SK-N-SH treated with all-trans-retinoic acid at 6 μM for 48 hours (cell line): ENCODE measurements at regions not wholly inside any gene's neighbourhood (a gene's known extent, or its start where the extent isn't known, plus 50 kb on each side); places are given as distances from the start of the nearest gene placed in this dataset.

Experiments
- ATAC-seq: fragments of 200-7000 bp; cut with Tn5 transposase; 3 replicates; pipeline ENCODE4 v1.9.1; 2020; ENCODE audit warnings: mild to moderate bottlenecking, moderate library complexity
- ARNTL ChIP-seq: fragments of 450-650 bp; formaldehyde crosslinking; IDR thresholded peaks from 2 replicates; pipeline ENCODE4 v1.5.0; 2020; ENCODE audit warnings: low read depth, mild to moderate bottlenecking, moderate library complexity, borderline replicate concordance
- BACH2 ChIP-seq: fragments of 250-450 bp; sonication (Bioruptor Pico); IDR thresholded peaks from 2 replicates; pipeline ENCODE4 v1.9.0; 2021; ENCODE audit warnings: mild to moderate bottlenecking, borderline replicate concordance
- CSDC2 ChIP-seq: fragments of 250-450 bp; sonication (Bioruptor Pico); IDR thresholded peaks from 2 replicates; pipeline ENCODE4 v1.5.0; 2020; ENCODE audit warnings: mild to moderate bottlenecking, moderate library complexity
- CSRNP3 ChIP-seq: fragments of 250-450 bp; sonication (Bioruptor Pico); IDR thresholded peaks from 2 replicates; pipeline ENCODE4 v1.5.1; 2021; ENCODE audit warnings: mild to moderate bottlenecking, moderate library complexity
- ESRRG ChIP-seq: fragments of 250-450 bp; sonication (Bioruptor Pico); IDR thresholded peaks from 2 replicates; pipeline ENCODE4 v1.6.1; 2021; ENCODE audit warnings: mild to moderate bottlenecking
- GLIS3 ChIP-seq: fragments of 250-450 bp; sonication (Bioruptor Pico); IDR thresholded peaks from 2 replicates; pipeline ENCODE4 v1.5.0; 2020; ENCODE audit warnings: mild to moderate bottlenecking, moderate library complexity
- ISL1 ChIP-seq: fragments of 250-450 bp; sonication (Bioruptor Pico); IDR thresholded peaks from 2 replicates; pipeline ENCODE4 v2.1.2; 2022; ENCODE audit warnings: mild to moderate bottlenecking, moderate library complexity
- OSR1 ChIP-seq: fragments of 250-450 bp; sonication (Bioruptor Pico); IDR thresholded peaks from 2 replicates; pipeline ENCODE4 v1.8.0; 2022; ENCODE audit warnings: moderate library complexity, mild to moderate bottlenecking, inconsistent platforms
- SNAI2 ChIP-seq: fragments of 250-450 bp; sonication (Bioruptor Pico); IDR thresholded peaks from 2 replicates; pipeline ENCODE4 v1.5.0; 2020; ENCODE audit warnings: mild to moderate bottlenecking, moderate library complexity
- TCF4 ChIP-seq: fragments of 250-450 bp; sonication (Bioruptor Pico); IDR thresholded peaks from 2 replicates; pipeline ENCODE4 v1.8.0; 2021; ENCODE audit warnings: mild to moderate bottlenecking, moderate library complexity, borderline replicate concordance
- TOX ChIP-seq: fragments of 250-450 bp; sonication (Bioruptor Pico); IDR thresholded peaks from 2 replicates; pipeline ENCODE4 v1.8.0; 2021; ENCODE audit warnings: mild to moderate bottlenecking, moderate library complexity, borderline replicate concordance
- TSHZ2 ChIP-seq: fragments of 250-450 bp; sonication (Bioruptor Pico); IDR thresholded peaks from 2 replicates; pipeline ENCODE4 v1.5.0; 2020; ENCODE audit warnings: mild to moderate bottlenecking, moderate library complexity
- ZC3H10 ChIP-seq: fragments of 250-450 bp; sonication (Bioruptor Pico); IDR thresholded peaks from 2 replicates; pipeline ENCODE4 v1.5.1; 2021; ENCODE audit warnings: mild to moderate bottlenecking, moderate library complexity
- ZFP3 ChIP-seq: fragments of 250-450 bp; sonication (Bioruptor Pico); IDR thresholded peaks from 2 replicates; pipeline ENCODE4 v1.5.0; 2020; ENCODE audit warnings: mild to moderate bottlenecking, moderate library complexity
- ZFP30 ChIP-seq: fragments of 450-650 bp; formaldehyde crosslinking; IDR thresholded peaks from 2 replicates; pipeline ENCODE4 v1.5.0; 2022; ENCODE audit warnings: mild to moderate bottlenecking, moderate library complexity
- ZNF565 ChIP-seq: fragments of 450-650 bp; formaldehyde crosslinking; conservative IDR thresholded peaks from 2 replicates; pipeline ENCODE4 v1.5.0; 2020; ENCODE audit warnings: low read depth, mild to moderate bottlenecking, moderate library complexity
- ZNF70 ChIP-seq: fragments of 450-650 bp; formaldehyde crosslinking; IDR thresholded peaks from 2 replicates; pipeline ENCODE4 v1.5.0; 2020; ENCODE audit warnings: mild to moderate bottlenecking, moderate library complexity
- ZNF8 ChIP-seq: fragments of 450-650 bp; formaldehyde crosslinking; IDR thresholded peaks from 2 replicates; pipeline ENCODE4 v1.5.0; 2020; ENCODE audit warnings: mild to moderate bottlenecking, moderate library complexity
- TF ChIP-seq, protein P1 (sequence below): fragments of 250-450 bp; sonication (Bioruptor Pico); IDR thresholded peaks from 2 replicates; pipeline ENCODE4 v1.8.0; 2020; ENCODE audit warnings: mild to moderate bottlenecking, moderate library complexity, borderline replicate concordance
- TF ChIP-seq, protein P2 (sequence below): fragments of 250-450 bp; sonication (Bioruptor Pico); IDR thresholded peaks from 2 replicates; pipeline ENCODE4 v1.5.1; 2020; ENCODE audit warnings: low read depth, mild to moderate bottlenecking, moderate library complexity
- TF ChIP-seq, protein P3 (sequence below): fragments of 250-450 bp; sonication (Bioruptor Pico); IDR thresholded peaks from 2 replicates; pipeline ENCODE4 v1.8.0; 2021; ENCODE audit warnings: low read depth, mild to moderate bottlenecking, moderate library complexity, borderline replicate concordance

DNA sequence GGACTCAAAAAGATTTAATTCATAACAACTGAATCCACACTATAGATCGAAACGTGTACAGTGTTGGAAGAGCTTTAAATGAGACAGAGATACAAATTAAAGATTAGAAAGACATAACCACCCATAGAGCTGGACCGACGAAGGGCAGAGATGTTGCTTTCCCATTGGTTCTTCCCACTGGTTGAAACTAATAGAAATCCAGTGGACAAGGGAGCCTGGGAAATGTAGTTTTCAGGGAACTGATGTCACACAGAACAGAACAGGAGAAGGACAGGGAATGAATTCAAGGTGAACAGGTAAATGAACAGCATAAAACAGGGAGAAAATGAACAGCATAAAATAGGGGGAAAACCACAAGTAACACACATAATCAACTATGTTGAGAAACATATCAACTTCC lies 328.7 kb downstream of the ZNF621 start:
- TF ChIP-seq ESRRG (CRISPR knock-in tag), result no peak
- TF ChIP-seq CSRNP3 (CRISPR knock-in tag), result no peak
- no peak for TF ChIP-seq ZFP30 (CRISPR knock-in tag)
- no peak for TF ChIP-seq TOX (CRISPR knock-in tag)
- TF ChIP-seq, protein P1, sequence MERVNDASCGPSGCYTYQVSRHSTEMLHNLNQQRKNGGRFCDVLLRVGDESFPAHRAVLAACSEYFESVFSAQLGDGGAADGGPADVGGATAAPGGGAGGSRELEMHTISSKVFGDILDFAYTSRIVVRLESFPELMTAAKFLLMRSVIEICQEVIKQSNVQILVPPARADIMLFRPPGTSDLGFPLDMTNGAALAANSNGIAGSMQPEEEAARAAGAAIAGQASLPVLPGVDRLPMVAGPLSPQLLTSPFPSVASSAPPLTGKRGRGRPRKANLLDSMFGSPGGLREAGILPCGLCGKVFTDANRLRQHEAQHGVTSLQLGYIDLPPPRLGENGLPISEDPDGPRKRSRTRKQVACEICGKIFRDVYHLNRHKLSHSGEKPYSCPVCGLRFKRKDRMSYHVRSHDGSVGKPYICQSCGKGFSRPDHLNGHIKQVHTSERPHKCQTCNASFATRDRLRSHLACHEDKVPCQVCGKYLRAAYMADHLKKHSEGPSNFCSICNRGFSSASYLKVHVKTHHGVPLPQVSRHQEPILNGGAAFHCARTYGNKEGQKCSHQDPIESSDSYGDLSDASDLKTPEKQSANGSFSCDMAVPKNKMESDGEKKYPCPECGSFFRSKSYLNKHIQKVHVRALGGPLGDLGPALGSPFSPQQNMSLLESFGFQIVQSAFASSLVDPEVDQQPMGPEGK (CRISPR knock-in tag), result no peak
- TF ChIP-seq ISL1 (CRISPR knock-in tag), result no peak
- no peak for TF ChIP-seq TSHZ2 (CRISPR knock-in tag)
- no peak for TF ChIP-seq ZNF8 (CRISPR knock-in tag)
- no peak for TF ChIP-seq CSDC2 (CRISPR knock-in tag)
- TF ChIP-seq ZNF565, result no peak
- no peak for TF ChIP-seq ARNTL (CRISPR knock-in tag)
- TF ChIP-seq, protein P2, sequence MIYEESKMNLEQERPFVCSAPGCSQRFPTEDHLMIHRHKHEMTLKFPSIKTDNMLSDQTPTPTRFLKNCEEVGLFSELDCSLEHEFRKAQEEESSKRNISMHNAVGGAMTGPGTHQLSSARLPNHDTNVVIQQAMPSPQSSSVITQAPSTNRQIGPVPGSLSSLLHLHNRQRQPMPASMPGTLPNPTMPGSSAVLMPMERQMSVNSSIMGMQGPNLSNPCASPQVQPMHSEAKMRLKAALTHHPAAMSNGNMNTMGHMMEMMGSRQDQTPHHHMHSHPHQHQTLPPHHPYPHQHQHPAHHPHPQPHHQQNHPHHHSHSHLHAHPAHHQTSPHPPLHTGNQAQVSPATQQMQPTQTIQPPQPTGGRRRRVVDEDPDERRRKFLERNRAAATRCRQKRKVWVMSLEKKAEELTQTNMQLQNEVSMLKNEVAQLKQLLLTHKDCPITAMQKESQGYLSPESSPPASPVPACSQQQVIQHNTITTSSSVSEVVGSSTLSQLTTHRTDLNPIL, result no peak
- TF ChIP-seq, protein P3, sequence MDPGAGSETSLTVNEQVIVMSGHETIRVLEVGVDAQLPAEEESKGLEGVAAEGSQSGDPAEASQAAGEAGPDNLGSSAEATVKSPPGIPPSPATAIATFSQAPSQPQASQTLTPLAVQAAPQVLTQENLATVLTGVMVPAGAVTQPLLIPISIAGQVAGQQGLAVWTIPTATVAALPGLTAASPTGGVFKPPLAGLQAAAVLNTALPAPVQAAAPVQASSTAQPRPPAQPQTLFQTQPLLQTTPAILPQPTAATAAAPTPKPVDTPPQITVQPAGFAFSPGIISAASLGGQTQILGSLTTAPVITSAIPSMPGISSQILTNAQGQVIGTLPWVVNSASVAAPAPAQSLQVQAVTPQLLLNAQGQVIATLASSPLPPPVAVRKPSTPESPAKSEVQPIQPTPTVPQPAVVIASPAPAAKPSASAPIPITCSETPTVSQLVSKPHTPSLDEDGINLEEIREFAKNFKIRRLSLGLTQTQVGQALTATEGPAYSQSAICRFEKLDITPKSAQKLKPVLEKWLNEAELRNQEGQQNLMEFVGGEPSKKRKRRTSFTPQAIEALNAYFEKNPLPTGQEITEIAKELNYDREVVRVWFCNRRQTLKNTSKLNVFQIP (CRISPR knock-in tag), result no peak
- TF ChIP-seq ZNF70 (CRISPR knock-in tag), result no peak
- no peak for TF ChIP-seq TCF4 (CRISPR knock-in tag)
- TF ChIP-seq OSR1 (CRISPR knock-in tag), result no peak
- no peak for TF ChIP-seq ZFP3 (CRISPR knock-in tag)
- TF ChIP-seq SNAI2 (CRISPR knock-in tag), result no peak
- TF ChIP-seq GLIS3 (CRISPR knock-in tag), result no peak
- TF ChIP-seq, all 23 proteins: peak for 0
- ATAC-seq, result no peak

- TF ChIP-seq ZC3H10 (CRISPR knock-in tag), result no peak
- TF ChIP-seq, all 23 proteins: peak for 0
- ATAC-seq, result no peak
These were observed 331.1 kb downstream of the ZNF621 start for GRCh38 chr3:40855871-40856270.

DNA sequence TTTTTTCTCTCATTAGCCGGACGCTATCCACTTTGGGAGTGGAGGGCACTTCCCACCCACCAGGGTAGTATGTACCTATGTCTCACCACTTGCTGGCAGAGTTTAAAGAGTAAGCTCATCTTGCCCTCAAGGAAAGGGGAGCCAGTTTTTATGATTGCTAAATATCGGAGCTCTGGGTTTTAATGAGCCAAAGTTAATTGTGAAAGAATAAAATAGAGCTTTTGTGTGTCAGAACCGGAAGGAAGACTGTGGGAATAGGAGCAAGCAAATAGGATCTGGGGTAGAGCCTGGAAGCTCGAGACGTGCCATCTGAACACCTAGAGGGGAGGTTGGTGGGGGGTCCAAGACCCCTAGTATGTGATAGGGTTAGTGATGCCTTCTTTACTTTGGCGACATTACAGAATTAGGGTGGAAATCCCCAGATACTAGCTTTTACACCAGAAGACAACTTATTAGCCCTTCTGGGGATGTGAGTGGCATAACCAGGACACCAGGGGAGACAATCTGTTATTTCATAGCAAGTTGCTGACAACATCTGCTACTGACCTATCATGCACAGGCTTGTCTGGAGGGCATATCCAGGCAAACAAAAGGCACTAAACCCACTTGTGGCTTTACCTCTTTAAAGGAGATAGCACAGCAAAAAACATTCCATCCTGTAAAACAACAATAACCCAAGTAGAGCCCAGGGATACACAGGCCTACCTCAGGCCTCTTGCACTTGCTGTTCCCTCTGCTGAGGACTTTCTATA lies 333.8 kb downstream of the ZNF621 start:
- ATAC-seq, result no peak
- TF ChIP-seq BACH2 (CRISPR knock-in tag), result no peak
- TF ChIP-seq, protein P1 (CRISPR knock-in tag), result no peak
- no peak for TF ChIP-seq SNAI2 (CRISPR knock-in tag)
- TF ChIP-seq GLIS3 (CRISPR knock-in tag), result no peak
- no peak for TF ChIP-seq TOX (CRISPR knock-in tag)
- TF ChIP-seq OSR1 (CRISPR knock-in tag), result no peak
- TF ChIP-seq CSRNP3 (CRISPR knock-in tag), result no peak
- no peak for TF ChIP-seq ZNF70 (CRISPR knock-in tag)
- no peak for TF ChIP-seq ZFP30 (CRISPR knock-in tag)
- TF ChIP-seq ZC3H10 (CRISPR knock-in tag), result no peak
- TF ChIP-seq, protein P2, result no peak
